SK-N-SH treated with all-trans-retinoic acid at 6 μM for 48 hours (cell line): ENCODE measurements at regions not wholly inside any gene's neighbourhood (a gene's known extent, or its start where the extent isn't known, plus 50 kb on each side); places are given as distances from the start of the nearest gene placed in this dataset.

Source experiments
- ATAC-seq: fragments of 200-7000 bp; cut with Tn5 transposase; 3 replicates; pipeline ENCODE4 v1.9.1; 2020; ENCODE audit warnings: mild to moderate bottlenecking, moderate library complexity
- ARNTL ChIP-seq: fragments of 450-650 bp; formaldehyde crosslinking; IDR thresholded peaks from 2 replicates; pipeline ENCODE4 v1.5.0; 2020; ENCODE audit warnings: low read depth, mild to moderate bottlenecking, moderate library complexity, borderline replicate concordance
- BACH2 ChIP-seq: fragments of 250-450 bp; sonication (Bioruptor Pico); IDR thresholded peaks from 2 replicates; pipeline ENCODE4 v1.9.0; 2021; ENCODE audit warnings: mild to moderate bottlenecking, borderline replicate concordance
- CSDC2 ChIP-seq: fragments of 250-450 bp; sonication (Bioruptor Pico); IDR thresholded peaks from 2 replicates; pipeline ENCODE4 v1.5.0; 2020; ENCODE audit warnings: mild to moderate bottlenecking, moderate library complexity
- ESRRG ChIP-seq: fragments of 250-450 bp; sonication (Bioruptor Pico); IDR thresholded peaks from 2 replicates; pipeline ENCODE4 v1.6.1; 2021; ENCODE audit warnings: mild to moderate bottlenecking
- GLIS3 ChIP-seq: fragments of 250-450 bp; sonication (Bioruptor Pico); IDR thresholded peaks from 2 replicates; pipeline ENCODE4 v1.5.0; 2020; ENCODE audit warnings: mild to moderate bottlenecking, moderate library complexity
- ISL1 ChIP-seq: fragments of 250-450 bp; sonication (Bioruptor Pico); IDR thresholded peaks from 2 replicates; pipeline ENCODE4 v2.1.2; 2022; ENCODE audit warnings: mild to moderate bottlenecking, moderate library complexity
- OSR1 ChIP-seq: fragments of 250-450 bp; sonication (Bioruptor Pico); IDR thresholded peaks from 2 replicates; pipeline ENCODE4 v1.8.0; 2022; ENCODE audit warnings: moderate library complexity, mild to moderate bottlenecking, inconsistent platforms
- PPARA ChIP-seq: fragments of 250-450 bp; sonication (Bioruptor Pico); IDR thresholded peaks from 2 replicates; pipeline ENCODE4 v1.5.0; 2020; ENCODE audit warnings: mild to moderate bottlenecking, borderline replicate concordance
- RARB ChIP-seq: fragments of 250-450 bp; sonication (Bioruptor Pico); IDR thresholded peaks from 2 replicates; pipeline ENCODE4 v1.8.0; 2021; ENCODE audit warnings: mild to moderate bottlenecking, moderate library complexity
- SNAI2 ChIP-seq: fragments of 250-450 bp; sonication (Bioruptor Pico); IDR thresholded peaks from 2 replicates; pipeline ENCODE4 v1.5.0; 2020; ENCODE audit warnings: mild to moderate bottlenecking, moderate library complexity
- TCF4 ChIP-seq: fragments of 250-450 bp; sonication (Bioruptor Pico); IDR thresholded peaks from 2 replicates; pipeline ENCODE4 v1.8.0; 2021; ENCODE audit warnings: mild to moderate bottlenecking, moderate library complexity, borderline replicate concordance
- TOX ChIP-seq: fragments of 250-450 bp; sonication (Bioruptor Pico); IDR thresholded peaks from 2 replicates; pipeline ENCODE4 v1.8.0; 2021; ENCODE audit warnings: mild to moderate bottlenecking, moderate library complexity, borderline replicate concordance
- ZC3H10 ChIP-seq: fragments of 250-450 bp; sonication (Bioruptor Pico); IDR thresholded peaks from 2 replicates; pipeline ENCODE4 v1.5.1; 2021; ENCODE audit warnings: mild to moderate bottlenecking, moderate library complexity
- ZFP3 ChIP-seq: fragments of 250-450 bp; sonication (Bioruptor Pico); IDR thresholded peaks from 2 replicates; pipeline ENCODE4 v1.5.0; 2020; ENCODE audit warnings: mild to moderate bottlenecking, moderate library complexity
- ZNF565 ChIP-seq: fragments of 450-650 bp; formaldehyde crosslinking; conservative IDR thresholded peaks from 2 replicates; pipeline ENCODE4 v1.5.0; 2020; ENCODE audit warnings: low read depth, mild to moderate bottlenecking, moderate library complexity
- ZNF70 ChIP-seq: fragments of 450-650 bp; formaldehyde crosslinking; IDR thresholded peaks from 2 replicates; pipeline ENCODE4 v1.5.0; 2020; ENCODE audit warnings: mild to moderate bottlenecking, moderate library complexity
- ZNF8 ChIP-seq: fragments of 450-650 bp; formaldehyde crosslinking; IDR thresholded peaks from 2 replicates; pipeline ENCODE4 v1.5.0; 2020; ENCODE audit warnings: mild to moderate bottlenecking, moderate library complexity
- TF ChIP-seq, protein P1 (sequence below): fragments of 250-450 bp; sonication (Bioruptor Pico); IDR thresholded peaks from 2 replicates; pipeline ENCODE4 v1.5.0; 2020; ENCODE audit warnings: mild to moderate bottlenecking, moderate library complexity
- TF ChIP-seq, protein P2 (sequence below): fragments of 250-450 bp; sonication (Bioruptor Pico); IDR thresholded peaks from 2 replicates; pipeline ENCODE4 v1.5.1; 2021; ENCODE audit warnings: mild to moderate bottlenecking, moderate library complexity
- TF ChIP-seq, protein P3 (sequence below): fragments of 250-450 bp; sonication (Bioruptor Pico); IDR thresholded peaks from 2 replicates; pipeline ENCODE4 v1.5.1; 2020; ENCODE audit warnings: low read depth, mild to moderate bottlenecking, moderate library complexity
- TF ChIP-seq, protein P4 (sequence below): fragments of 250-450 bp; sonication (Bioruptor Pico); IDR thresholded peaks from 2 replicates; pipeline ENCODE4 v1.8.0; 2021; ENCODE audit warnings: low read depth, mild to moderate bottlenecking, moderate library complexity, borderline replicate concordance

DNA sequence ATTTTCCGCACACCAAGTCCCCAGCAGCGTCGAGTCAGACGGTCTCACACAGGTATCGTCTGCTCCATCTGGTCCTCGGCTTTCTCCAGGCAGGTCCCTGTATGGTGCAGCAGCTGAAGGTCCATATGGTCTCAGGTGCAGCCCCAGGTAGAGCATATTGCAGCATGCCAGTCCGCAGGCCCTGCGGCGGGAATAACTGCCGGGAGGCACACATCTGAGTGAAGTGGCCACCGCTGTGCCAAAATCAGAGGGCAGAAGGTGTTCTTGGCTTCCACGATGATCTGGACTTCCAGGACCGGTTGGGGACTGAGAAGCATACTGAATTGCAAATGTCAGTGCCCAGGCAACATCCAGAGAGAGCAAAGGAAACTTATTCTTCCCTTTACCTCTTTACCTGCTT lies 320.3 kb downstream of the RNF144A start:
- TF ChIP-seq PPARA (no peak), ARNTL (CRISPR knock-in tag) (no peak), RARB (CRISPR knock-in tag) (no peak), ISL1 (CRISPR knock-in tag) (no peak), TCF4 (CRISPR knock-in tag) (no peak), ZC3H10 (no peak), ZNF8 (no peak), ZFP3 (no peak), OSR1 (CRISPR knock-in tag) (no peak), ESRRG (no peak)
- TF ChIP-seq, protein P1, sequence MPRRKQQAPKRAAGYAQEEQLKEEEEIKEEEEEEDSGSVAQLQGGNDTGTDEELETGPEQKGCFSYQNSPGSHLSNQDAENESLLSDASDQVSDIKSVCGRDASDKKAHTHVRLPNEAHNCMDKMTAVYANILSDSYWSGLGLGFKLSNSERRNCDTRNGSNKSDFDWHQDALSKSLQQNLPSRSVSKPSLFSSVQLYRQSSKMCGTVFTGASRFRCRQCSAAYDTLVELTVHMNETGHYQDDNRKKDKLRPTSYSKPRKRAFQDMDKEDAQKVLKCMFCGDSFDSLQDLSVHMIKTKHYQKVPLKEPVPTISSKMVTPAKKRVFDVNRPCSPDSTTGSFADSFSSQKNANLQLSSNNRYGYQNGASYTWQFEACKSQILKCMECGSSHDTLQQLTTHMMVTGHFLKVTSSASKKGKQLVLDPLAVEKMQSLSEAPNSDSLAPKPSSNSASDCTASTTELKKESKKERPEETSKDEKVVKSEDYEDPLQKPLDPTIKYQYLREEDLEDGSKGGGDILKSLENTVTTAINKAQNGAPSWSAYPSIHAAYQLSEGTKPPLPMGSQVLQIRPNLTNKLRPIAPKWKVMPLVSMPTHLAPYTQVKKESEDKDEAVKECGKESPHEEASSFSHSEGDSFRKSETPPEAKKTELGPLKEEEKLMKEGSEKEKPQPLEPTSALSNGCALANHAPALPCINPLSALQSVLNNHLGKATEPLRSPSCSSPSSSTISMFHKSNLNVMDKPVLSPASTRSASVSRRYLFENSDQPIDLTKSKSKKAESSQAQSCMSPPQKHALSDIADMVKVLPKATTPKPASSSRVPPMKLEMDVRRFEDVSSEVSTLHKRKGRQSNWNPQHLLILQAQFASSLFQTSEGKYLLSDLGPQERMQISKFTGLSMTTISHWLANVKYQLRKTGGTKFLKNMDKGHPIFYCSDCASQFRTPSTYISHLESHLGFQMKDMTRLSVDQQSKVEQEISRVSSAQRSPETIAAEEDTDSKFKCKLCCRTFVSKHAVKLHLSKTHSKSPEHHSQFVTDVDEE (CRISPR knock-in tag): no peak
- TF ChIP-seq, protein P2, sequence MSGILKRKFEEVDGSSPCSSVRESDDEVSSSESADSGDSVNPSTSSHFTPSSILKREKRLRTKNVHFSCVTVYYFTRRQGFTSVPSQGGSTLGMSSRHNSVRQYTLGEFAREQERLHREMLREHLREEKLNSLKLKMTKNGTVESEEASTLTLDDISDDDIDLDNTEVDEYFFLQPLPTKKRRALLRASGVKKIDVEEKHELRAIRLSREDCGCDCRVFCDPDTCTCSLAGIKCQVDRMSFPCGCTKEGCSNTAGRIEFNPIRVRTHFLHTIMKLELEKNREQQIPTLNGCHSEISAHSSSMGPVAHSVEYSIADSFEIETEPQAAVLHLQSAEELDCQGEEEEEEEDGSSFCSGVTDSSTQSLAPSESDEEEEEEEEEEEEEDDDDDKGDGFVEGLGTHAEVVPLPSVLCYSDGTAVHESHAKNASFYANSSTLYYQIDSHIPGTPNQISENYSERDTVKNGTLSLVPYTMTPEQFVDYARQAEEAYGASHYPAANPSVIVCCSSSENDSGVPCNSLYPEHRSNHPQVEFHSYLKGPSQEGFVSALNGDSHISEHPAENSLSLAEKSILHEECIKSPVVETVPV (CRISPR knock-in tag): no peak
- ATAC-seq: no peak

DNA sequence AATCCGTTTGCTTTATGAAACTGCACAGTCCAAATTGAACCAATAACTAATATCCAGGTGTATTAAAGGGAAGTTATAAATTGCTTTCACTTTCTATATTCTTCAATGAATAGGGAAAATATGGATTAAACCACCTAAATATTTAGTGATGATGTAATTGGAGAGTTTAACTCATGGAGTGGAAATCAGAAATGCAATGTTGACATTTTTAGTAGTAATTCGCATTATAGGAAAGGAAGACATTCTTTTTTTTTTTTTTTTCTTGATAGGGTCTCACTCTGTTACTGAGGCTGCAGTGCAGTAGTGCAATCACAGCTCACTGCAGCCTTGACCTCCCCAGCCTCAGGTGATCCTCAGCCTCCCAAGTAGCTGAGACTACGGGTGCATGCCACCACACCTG lies 321.9 kb downstream of the RNF144A start:
- TF ChIP-seq CSDC2: no peak
- TF ChIP-seq ZC3H10: no peak
- no peak for TF ChIP-seq ZNF565 (CRISPR knock-in tag)
- TF ChIP-seq GLIS3: no peak
- no peak for TF ChIP-seq ZNF70 (CRISPR knock-in tag)
- no peak for TF ChIP-seq RARB (CRISPR knock-in tag)
- TF ChIP-seq ESRRG: no peak
- TF ChIP-seq TOX (CRISPR knock-in tag): no peak
- no peak for ATAC-seq

GRCh38 chr2:7241041-7241745 lies 324.0 kb downstream of the RNF144A start:
- no peak for TF ChIP-seq GLIS3
- TF ChIP-seq, protein P2 (CRISPR knock-in tag): no peak
- TF ChIP-seq, protein P3, sequence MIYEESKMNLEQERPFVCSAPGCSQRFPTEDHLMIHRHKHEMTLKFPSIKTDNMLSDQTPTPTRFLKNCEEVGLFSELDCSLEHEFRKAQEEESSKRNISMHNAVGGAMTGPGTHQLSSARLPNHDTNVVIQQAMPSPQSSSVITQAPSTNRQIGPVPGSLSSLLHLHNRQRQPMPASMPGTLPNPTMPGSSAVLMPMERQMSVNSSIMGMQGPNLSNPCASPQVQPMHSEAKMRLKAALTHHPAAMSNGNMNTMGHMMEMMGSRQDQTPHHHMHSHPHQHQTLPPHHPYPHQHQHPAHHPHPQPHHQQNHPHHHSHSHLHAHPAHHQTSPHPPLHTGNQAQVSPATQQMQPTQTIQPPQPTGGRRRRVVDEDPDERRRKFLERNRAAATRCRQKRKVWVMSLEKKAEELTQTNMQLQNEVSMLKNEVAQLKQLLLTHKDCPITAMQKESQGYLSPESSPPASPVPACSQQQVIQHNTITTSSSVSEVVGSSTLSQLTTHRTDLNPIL (CRISPR knock-in tag): no peak
- no peak for TF ChIP-seq ZNF565 (CRISPR knock-in tag)
- TF ChIP-seq ZNF70 (CRISPR knock-in tag): no peak
- no peak for TF ChIP-seq ARNTL (CRISPR knock-in tag)
- no peak for TF ChIP-seq RARB (CRISPR knock-in tag)
- TF ChIP-seq ISL1 (CRISPR knock-in tag): no peak
- no peak for TF ChIP-seq ZNF8
- no peak for ATAC-seq

- TF ChIP-seq RARB (CRISPR knock-in tag): no peak
- TF ChIP-seq TCF4 (CRISPR knock-in tag): no peak
- no peak for TF ChIP-seq ZNF8
- ATAC-seq: no peak
Measured at GRCh38 chr2:7242189-7242867, 325.1 kb downstream of the RNF144A start.

DNA sequence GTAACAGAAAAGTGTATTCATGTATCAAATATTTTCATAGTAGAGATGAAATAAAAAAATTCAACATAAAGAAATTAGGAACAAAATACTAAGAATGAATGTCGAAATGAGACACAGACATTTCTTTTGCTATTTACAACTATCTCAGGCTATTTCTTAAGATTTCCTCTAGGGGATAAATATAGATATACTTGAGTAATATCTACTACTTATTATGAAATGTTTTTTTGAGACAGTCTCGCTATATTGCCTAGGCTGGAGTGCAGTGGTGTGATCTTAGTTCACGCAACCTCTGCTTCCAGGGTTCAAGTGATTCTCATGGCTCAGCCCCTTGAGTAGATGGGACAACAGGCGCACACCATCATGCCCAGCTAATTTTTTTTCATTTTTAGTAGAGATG lies 326.1 kb downstream of the RNF144A start:
- no peak for ATAC-seq
- TF ChIP-seq CSDC2 (no peak), ZNF70 (CRISPR knock-in tag) (no peak), BACH2 (CRISPR knock-in tag) (no peak), SNAI2 (CRISPR knock-in tag) (no peak), ZFP3 (no peak)
- TF ChIP-seq, protein P4, sequence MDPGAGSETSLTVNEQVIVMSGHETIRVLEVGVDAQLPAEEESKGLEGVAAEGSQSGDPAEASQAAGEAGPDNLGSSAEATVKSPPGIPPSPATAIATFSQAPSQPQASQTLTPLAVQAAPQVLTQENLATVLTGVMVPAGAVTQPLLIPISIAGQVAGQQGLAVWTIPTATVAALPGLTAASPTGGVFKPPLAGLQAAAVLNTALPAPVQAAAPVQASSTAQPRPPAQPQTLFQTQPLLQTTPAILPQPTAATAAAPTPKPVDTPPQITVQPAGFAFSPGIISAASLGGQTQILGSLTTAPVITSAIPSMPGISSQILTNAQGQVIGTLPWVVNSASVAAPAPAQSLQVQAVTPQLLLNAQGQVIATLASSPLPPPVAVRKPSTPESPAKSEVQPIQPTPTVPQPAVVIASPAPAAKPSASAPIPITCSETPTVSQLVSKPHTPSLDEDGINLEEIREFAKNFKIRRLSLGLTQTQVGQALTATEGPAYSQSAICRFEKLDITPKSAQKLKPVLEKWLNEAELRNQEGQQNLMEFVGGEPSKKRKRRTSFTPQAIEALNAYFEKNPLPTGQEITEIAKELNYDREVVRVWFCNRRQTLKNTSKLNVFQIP: no peak
- TF ChIP-seq, protein P2 (CRISPR knock-in tag): no peak
